Adrenal gland (tissue), 9 donors: ENCODE measurements at regions not wholly inside any gene's neighbourhood (a gene's known extent, or its start where the extent isn't known, plus 50 kb on each side); places are given as distances from the start of the nearest gene placed in this dataset.

ENCODE experiments used
- DNase-seq, 7 donors: peaks; one replicate each; pipeline ENCODE4 v3.0.0-alpha.2; 2019 to 2020
- H3K27ac ChIP-seq, 5 donors: fragments of 200-600 bp; sonication (generic) in 4 of 5; 1 replicate in 3 of 5; 2 replicates in 2 of 5; pipeline versions ENCODE4 v1.5.1 to v1.8.0; 2016 to 2020; ENCODE audit warnings: mild to moderate bottlenecking in 1 of 5
- H3K27me3 ChIP-seq: fragments of 200-600 bp; 2 replicates; pipeline ENCODE4 v1.8.0; 2021
- H3K36me3 ChIP-seq, 2 donors: fragments of 200-600 bp; replicated peaks in 1 of 2; 1 replicate in 1 of 2; 2 replicates in 1 of 2; pipeline versions ENCODE4 v1.5.1 to v1.8.0; 2018 to 2022
- H3K4me1 ChIP-seq, 2 donors: fragments of 200-600 bp; replicated peaks in 1 of 2; 1 replicate in 1 of 2; 2 replicates in 1 of 2; pipeline versions ENCODE4 v1.5.1 to v1.8.0; 2018 to 2021
- H3K4me3 ChIP-seq, 4 donors: fragments of 200-600 bp; sonication (generic) in 3 of 4; one replicate each; pipeline ENCODE4 v1.5.1; 2016 to 2018
- H3K9me3 ChIP-seq, 3 donors: fragments of 200-600 bp; sonication (generic) in 1 of 3; replicated peaks in 1 of 3; 1 replicate in 2 of 3; 2 replicates in 1 of 3; pipeline versions ENCODE4 v1.5.1 to v1.8.0; 2016 to 2021
- CTCF ChIP-seq, 6 experiments: fragments of 450-650 bp in 4 of 6; fragments of 200-600 bp in 2 of 6; sonication (generic) in 1 of 6; IDR thresholded peaks; 1 replicate in 5 of 6; 2 replicates in 1 of 6; pipeline versions ENCODE4 v1.5.1 to v1.8.0; 2016 to 2021; ENCODE audit warnings: antibody characterized with exemption in 6 of 6, mild to moderate bottlenecking in 2 of 6, moderate library complexity in 1 of 6
- POLR2A ChIP-seq, 2 donors: fragments of 450-650 bp; IDR thresholded peaks; one replicate each; pipeline ENCODE4 v1.6.1; 2017; ENCODE audit warnings: antibody characterized with exemption in 2 of 2, mild to moderate bottlenecking in 2 of 2, moderate library complexity in 1 of 2
- WGBS, 4 donors: extraction: QIAGEN DNeasy Blood & Tissue Kit in 2 of 4; methylation state at CpG; one replicate each; pipeline versions ENCODE4 v1.1.5 to v1.1.7; 2013 to 2017; 5-methylcytosine and 5-hydroxymethylcytosine counted together
- intact Hi-C, 2 donors: fragments of 100-400 bp; cut with DNase I; formaldehyde crosslinking; loops; one replicate each; pipeline versions ENCODE4 v1.14.1 to v1.15.0; 2022 to 2023
- donor health status: healthy with polysubstance abuse.
- donor health status: Bipolar disorder and iron deficiency.
- donor health status: DM: yes; HTN: yes; CAD: no.
- donor health status: DM: no; HTN: no; CAD: no.
- donor health status: DM: no; HTN: no; CAD: no.

DNA sequence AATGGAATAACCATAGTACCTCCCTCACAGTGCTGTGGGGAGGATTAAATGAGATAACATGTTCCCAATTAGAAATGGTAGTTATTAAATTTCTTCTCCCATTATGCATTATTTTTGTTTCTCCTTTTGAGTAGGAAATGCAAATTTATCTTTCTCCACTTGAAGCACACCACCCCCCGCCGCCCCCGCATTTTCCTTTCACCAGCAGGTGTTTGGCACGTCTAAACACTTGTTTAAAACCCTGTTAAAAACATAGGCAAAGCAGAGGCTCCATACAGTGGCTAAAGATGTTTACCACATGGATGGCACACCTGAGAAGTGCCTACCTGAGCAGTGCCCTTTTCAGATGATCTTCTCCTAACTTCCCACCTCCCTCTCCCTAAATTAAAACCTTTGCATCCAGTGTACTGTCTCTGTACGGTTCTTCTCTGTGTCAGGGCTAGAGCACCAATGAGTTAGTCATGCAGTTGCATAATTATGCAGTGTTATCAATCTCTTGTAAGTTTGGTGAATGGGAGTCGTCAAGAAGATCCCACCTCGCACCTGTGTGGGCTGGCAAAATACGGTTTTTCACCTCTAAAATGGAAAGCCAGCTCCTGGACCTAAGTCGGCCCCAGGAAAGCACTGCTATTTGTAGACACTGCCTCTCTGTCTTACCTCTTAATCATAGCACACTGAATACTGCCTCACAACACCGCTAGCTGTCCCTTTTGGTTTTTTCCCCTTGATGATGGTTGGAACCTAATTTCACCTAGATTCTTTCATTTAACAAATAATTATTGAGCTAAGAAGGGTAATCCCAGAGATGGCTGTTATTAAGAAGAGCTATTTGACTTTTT is 122.0 kb downstream of the CT47B1 start:
- Histone ChIP-seq H3K27ac (no peak overlapping the region), H3K36me3 (no peaks in the 10 kb centered on the region), H3K4me1 (no peaks in the 10 kb centered on the region), H3K27me3 (no peaks in the 10 kb centered on the region), H3K9me3 (no peaks in the 10 kb centered on the region), H3K4me3 (no peak overlapping the region)
- intact Hi-C loops = no loop called here
- WGBS, 4 donors = 61 to 85% (median 81%) methylated on average over 9 to 10 of the region's 10 CpGs
- DNase-seq = no peak
- TF ChIP-seq POLR2A (IDR thresholded peaks at IDR 0.05) (no peak), CTCF (IDR thresholded peaks at IDR 0.05) (no peak)

GRCh38 chrX:120752431-120753082 is 122.7 kb upstream of the C1GALT1C1 start:
- TF ChIP-seq CTCF (IDR thresholded peaks at IDR 0.05) (no peak), POLR2A (IDR thresholded peaks at IDR 0.05) (no peak)
- intact Hi-C loops = no loop called here
- 59 to 85% (median 70%) methylated on average over 5 to 7 of the region's 7 CpGs for WGBS, 4 donors
- DNase-seq = no peak
- Histone ChIP-seq H3K9me3 (no peaks in the 10 kb centered on the region), H3K27me3 (no peaks in the 10 kb centered on the region), H3K27ac (no peak overlapping the region), H3K4me1 (no peaks in the 10 kb centered on the region), H3K4me3 (no peak overlapping the region), H3K36me3 (no peaks in the 10 kb centered on the region)

- no peak for DNase-seq
- Histone ChIP-seq H3K27ac (no peak overlapping the region), H3K4me3 (no peak overlapping the region), H3K27me3 (no peaks in the 10 kb centered on the region), H3K4me1 (no peaks in the 10 kb centered on the region), H3K36me3 (no peaks in the 10 kb centered on the region), H3K9me3 (no peaks in the 10 kb centered on the region)
- no peak for TF ChIP-seq POLR2A (IDR thresholded peaks at IDR 0.05)
- TF ChIP-seq CTCF (IDR thresholded peaks at IDR 0.05) = no peak
- intact Hi-C loops = no loop called here
- 75 to 92% (median 77%) methylated on average over 2 of the region's 2 CpGs for WGBS, 4 donors
Measured at GRCh38 chrX:120751683-120752082, 121.8 kb upstream of the C1GALT1C1 start.

DNA sequence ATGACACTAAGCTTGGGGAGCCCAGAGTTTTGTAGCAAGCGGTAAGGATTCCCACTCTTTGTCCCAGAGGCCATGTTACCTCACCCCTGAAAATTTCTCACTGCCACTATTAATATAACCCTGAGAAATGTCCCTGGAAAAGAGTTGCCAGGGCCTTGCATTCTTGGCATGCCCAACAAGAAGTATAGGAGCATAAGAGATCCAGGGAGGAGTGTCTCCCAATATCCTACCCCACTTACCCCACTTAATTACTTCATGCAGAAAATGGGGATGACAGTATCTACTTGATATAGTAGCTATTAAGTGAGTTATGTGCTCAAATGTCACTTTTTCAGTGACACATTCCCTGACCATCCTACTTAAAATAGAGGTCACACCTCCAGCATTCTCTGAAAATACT is 120.5 kb upstream of the C1GALT1C1 start:
- WGBS, 4 donors = 50 to 91% (median 65%) methylated on average over 1 of the region's 1 CpG; no CpG with 5 or more reads in 1 of the 4 donors
- TF ChIP-seq POLR2A (IDR thresholded peaks at IDR 0.05) = no peak
- no peak for TF ChIP-seq CTCF (IDR thresholded peaks at IDR 0.05)
- Histone ChIP-seq H3K4me3 (no peak overlapping the region), H3K36me3 (no peaks in the 10 kb centered on the region), H3K4me1 (no peaks in the 10 kb centered on the region), H3K27ac (no peak overlapping the region), H3K9me3 (no peaks in the 10 kb centered on the region), H3K27me3 (no peaks in the 10 kb centered on the region)
- intact Hi-C loops = no loop called here
- no peak for DNase-seq
